Tibial nerve (tissue), 3 donors: ENCODE measurements at regions not wholly inside any gene's neighbourhood (a gene's known extent, or its start where the extent isn't known, plus 50 kb on each side); places are given as distances from the start of the nearest gene placed in this dataset.

ENCODE experiments used
- POLR2A ChIP-seq, 2 donors: fragments of 450-650 bp; IDR thresholded peaks; one replicate each; pipeline ENCODE4 v1.6.1; 2017; ENCODE audit warnings: antibody characterized with exemption in 2 of 2, mild to moderate bottlenecking in 2 of 2, moderate library complexity in 2 of 2
- TF ChIP-seq, protein P1 (sequence below), 5 experiments: fragments of 200-600 bp in 3 of 5; fragments of 450-650 bp in 2 of 5; sonication (generic) in 3 of 5; IDR thresholded peaks; one replicate each; pipeline ENCODE4 v1.5.1; 2016 to 2019; ENCODE audit warnings: antibody characterized with exemption in 5 of 5, mild to moderate bottlenecking in 3 of 5, moderate library complexity in 2 of 5

- TF ChIP-seq, protein P1, sequence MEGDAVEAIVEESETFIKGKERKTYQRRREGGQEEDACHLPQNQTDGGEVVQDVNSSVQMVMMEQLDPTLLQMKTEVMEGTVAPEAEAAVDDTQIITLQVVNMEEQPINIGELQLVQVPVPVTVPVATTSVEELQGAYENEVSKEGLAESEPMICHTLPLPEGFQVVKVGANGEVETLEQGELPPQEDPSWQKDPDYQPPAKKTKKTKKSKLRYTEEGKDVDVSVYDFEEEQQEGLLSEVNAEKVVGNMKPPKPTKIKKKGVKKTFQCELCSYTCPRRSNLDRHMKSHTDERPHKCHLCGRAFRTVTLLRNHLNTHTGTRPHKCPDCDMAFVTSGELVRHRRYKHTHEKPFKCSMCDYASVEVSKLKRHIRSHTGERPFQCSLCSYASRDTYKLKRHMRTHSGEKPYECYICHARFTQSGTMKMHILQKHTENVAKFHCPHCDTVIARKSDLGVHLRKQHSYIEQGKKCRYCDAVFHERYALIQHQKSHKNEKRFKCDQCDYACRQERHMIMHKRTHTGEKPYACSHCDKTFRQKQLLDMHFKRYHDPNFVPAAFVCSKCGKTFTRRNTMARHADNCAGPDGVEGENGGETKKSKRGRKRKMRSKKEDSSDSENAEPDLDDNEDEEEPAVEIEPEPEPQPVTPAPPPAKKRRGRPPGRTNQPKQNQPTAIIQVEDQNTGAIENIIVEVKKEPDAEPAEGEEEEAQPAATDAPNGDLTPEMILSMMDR (IDR thresholded peaks at IDR 0.05): no peak
- no peak for TF ChIP-seq POLR2A (IDR thresholded peaks at IDR 0.05)
Observed at GRCh38 chr6:56745971-56746370, 103.3 kb upstream of the DST start.
